Neuron (in vitro differentiated cells): ENCODE measurements at regions not wholly inside any gene's neighbourhood (a gene's known extent, or its start where the extent isn't known, plus 50 kb on each side); places are given as distances from the start of the nearest gene placed in this dataset.
"Not testable (repeated sequence)": the region's sequence is repeated elsewhere in the genome, so short reads cannot be mapped to it uniquely, and the experiment has no call there.

Experiments used
- H2AFZ ChIP-seq: one replicate; pipeline ENCODE4 v1.6.1; 2013; ENCODE audit warnings: low read depth, mild to moderate bottlenecking, inconsistent platforms, low read length, moderate library complexity
- H3K27me3 ChIP-seq: one replicate; pipeline ENCODE4 v1.6.1; 2013; ENCODE audit warnings: low read length; ENCODE audit not compliant: insufficient read depth
- H3K36me3 ChIP-seq: one replicate; pipeline ENCODE4 v1.6.1; 2013; ENCODE audit warnings: low read length; ENCODE audit not compliant: insufficient read depth
- H3K4me1 ChIP-seq: one replicate; pipeline ENCODE4 v1.6.1; 2013; ENCODE audit warnings: low read length; ENCODE audit not compliant: insufficient read depth
- H3K4me3 ChIP-seq: 2 replicates; pipeline ENCODE4 v1.5.1; 2013; ENCODE audit warnings: mild to moderate bottlenecking, low read length, moderate library complexity
- H3K9me3 ChIP-seq: one replicate; pipeline ENCODE4 v1.6.1; 2013; ENCODE audit warnings: low read length

DNA sequence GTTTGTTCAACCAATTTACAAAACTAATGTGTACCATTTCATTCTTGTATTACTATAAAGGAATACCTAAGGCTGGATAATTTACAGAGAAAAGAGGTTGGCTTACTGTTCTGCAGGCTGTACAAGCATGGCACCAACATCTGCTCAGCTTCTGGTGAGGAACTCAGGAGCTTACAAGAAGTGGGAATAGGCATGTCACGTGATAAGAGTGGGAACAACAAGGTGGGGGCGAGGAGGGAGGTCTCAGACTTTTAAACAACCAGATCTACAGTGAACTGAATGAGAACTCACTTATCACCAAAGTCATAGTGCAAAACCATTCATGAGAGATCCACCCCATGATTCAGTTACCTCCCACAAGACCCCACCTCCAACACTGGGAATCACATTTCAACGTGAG lies 1178.0 kb downstream of the REEP3 start:
- Histone ChIP-seq H3K4me1 (no peaks in the 10 kb centered on the region), H2AFZ (no peak overlapping the region), H3K36me3 (no peaks in the 10 kb centered on the region), H3K9me3 (no peaks in the 10 kb centered on the region), H3K4me3 (no peak overlapping the region), H3K27me3 (no peaks in the 10 kb centered on the region)

DNA sequence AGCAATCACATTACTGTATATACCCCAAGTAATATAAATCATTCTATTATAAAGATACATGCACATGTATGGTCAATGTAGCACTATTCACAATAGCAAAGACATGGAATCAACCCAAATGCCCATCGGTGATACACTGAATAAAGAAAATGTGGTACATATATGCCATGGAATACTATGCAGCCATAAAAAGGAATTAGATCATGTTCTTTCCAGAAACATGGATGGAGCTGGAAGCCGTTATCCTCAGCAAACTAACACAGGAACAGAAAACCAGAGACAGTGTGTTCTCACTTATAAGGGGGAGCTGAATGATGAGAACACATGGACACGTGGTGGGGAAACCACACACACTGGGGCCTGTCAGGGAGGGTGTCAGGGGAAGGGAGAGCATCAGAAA lies 1180.9 kb downstream of the REEP3 start:
- H2AFZ ChIP-seq, H3K4me3 ChIP-seq, H3K9me3 ChIP-seq, H3K36me3 ChIP-seq, H3K27me3 ChIP-seq, H3K4me1 ChIP-seq: not testable (repeated sequence)

DNA sequence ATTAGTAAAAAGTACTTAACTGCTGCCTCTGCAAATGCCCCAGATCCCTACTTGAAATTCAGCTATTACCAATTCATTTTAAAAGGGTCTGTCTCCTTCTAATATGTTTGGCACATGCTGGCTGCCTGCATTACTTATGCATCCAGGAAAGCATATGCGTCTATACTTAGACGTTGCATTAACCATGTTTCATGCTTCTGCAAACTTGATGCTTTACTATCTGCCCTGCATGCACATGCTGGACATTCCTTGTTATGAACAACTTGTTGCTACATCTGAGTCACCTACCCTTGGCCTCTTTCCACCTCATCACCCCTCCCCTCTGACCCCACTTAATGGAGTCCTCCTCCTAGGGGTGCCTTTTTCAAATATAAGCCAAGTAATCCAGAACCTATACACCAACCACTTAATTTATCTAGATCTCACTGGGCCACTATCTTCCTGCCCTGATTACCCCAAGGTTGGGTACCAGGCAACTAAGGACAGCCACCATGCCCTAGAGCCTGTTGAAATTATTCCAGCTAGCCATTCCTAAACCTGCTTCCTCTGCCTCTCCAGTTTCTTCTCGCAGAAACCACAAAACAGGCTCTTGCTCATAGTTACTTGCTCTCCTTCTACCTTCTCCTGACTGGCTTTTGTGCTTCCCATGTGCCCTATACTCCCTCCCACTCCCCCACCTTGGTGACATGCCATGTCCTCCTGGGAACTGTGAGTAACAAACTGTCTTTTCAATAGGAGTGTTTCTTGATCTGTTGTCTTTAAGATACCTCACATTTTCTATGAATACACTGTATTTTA lies 1187.9 kb downstream of the REEP3 start:
- no peaks in the 10 kb centered on the region for H3K4me1 ChIP-seq
- H3K36me3 ChIP-seq: no peaks in the 10 kb centered on the region
- no peaks in the 10 kb centered on the region for H3K27me3 ChIP-seq
- no peak overlapping the region for H2AFZ ChIP-seq
- no peak overlapping the region for H3K4me3 ChIP-seq
- H3K9me3 ChIP-seq: no peaks in the 10 kb centered on the region

DNA sequence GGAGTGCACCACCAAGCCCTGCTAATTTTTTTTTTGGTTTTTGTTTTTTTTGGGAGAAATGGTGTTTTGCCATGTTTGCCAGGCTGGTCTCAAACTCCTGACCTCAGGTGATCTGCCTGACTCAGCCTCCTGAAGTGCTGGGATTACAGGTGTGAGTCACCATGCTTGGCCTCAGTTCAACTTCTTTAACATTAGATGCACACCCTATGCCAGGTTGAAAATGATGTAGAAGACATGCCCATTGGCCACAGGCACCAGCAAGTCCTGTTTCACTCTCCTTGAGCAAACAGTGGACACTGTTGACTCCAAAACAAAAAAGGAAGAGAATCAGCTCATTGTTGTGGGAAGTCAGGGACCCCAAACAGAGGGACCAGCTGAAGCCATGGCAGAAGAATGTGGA lies 1205.3 kb downstream of the REEP3 start:
- no peaks in the 10 kb centered on the region for H3K9me3 ChIP-seq
- H3K4me1 ChIP-seq: no peaks in the 10 kb centered on the region

DNA sequence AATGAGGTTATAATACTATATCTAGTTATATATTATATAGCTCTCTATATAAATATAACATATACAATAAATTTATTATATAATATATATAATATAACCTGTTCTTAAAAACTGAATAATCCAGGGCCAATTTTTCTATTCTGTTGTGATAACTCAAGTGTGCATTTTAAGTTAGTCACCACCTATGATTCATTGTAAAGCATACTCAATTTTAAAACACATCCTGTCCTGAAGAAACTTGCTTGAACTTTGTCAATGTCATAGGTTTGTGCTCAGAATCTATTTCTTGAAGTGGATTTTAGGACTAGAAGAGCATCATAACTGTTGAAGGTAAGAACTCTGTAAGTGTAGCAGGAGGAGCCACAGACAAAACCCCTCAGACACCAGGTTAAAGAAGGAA lies 1209.8 kb downstream of the REEP3 start:
- no peaks in the 10 kb centered on the region for H3K27me3 ChIP-seq
- no peaks in the 10 kb centered on the region for H3K36me3 ChIP-seq
- no peak overlapping the region for H3K4me3 ChIP-seq
- no peaks in the 10 kb centered on the region for H3K9me3 ChIP-seq
- no peak overlapping the region for H2AFZ ChIP-seq
- H3K4me1 ChIP-seq: no peaks in the 10 kb centered on the region

More for the DNA sequence above, 1205.3 kb downstream of the REEP3 start:
- no peak overlapping the region for H3K4me3 ChIP-seq
- H3K36me3 ChIP-seq: no peaks in the 10 kb centered on the region
- no peaks in the 10 kb centered on the region for H3K27me3 ChIP-seq
- no peak overlapping the region for H2AFZ ChIP-seq

DNA sequence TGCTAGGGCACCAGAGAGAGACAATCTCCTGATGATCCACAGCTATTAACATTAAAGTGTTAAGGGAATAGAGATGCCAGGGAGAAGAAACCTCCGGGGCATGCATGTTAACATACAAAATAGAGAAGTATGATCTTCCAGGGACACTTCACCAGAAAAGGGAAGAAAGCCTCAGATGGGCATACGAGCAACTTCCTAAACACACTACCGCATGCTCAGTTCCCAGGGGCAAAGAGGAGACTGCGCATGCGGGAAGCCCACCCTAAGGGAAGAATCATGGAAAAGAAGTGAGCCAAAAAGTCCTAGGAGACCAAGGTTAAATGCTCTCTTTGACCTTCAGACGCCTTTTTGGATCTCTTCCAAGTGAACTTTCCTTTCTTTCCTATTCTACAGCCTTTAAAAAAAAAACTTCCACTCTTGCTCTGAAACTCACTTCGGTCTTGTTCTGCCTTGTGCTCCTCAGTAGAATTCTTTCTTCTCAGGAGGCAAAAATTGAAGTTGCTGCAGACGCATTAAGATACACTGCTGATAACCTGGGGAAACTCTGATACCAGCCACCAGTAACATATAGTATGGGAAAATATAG lies 1211.3 kb downstream of the REEP3 start:
- H3K4me3 ChIP-seq: no peak overlapping the region

DNA sequence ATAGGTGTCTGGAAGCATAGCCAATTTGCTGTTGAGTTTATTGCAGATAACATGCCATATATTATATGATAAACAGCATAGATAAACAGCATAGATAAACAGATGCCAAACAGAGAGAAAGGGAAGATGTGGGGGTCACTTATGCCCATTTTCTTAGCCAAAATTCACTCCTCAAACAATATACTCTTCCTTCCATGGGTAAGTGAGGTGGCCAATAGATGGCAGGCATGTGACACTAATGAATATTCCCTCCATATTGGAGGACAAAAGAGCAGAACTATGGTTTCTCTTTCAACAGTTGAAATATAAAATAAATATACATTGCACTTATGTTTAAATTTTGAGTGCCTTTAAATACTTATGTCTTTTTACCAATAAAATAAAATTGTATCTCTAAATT lies 1212.8 kb downstream of the REEP3 start:
- H3K4me3 ChIP-seq: no peak overlapping the region
- peak overlapping the region; percentile 54 for H2AFZ ChIP-seq
- no peaks in the 10 kb centered on the region for H3K36me3 ChIP-seq
- H3K27me3 ChIP-seq: no peaks in the 10 kb centered on the region
- H3K4me1 ChIP-seq: no peaks in the 10 kb centered on the region
- H3K9me3 ChIP-seq: no peaks in the 10 kb centered on the region

More for the DNA sequence above, 1211.3 kb downstream of the REEP3 start:
- Histone ChIP-seq H3K4me1 (no peaks in the 10 kb centered on the region), H3K36me3 (no peaks in the 10 kb centered on the region), H3K9me3 (no peaks in the 10 kb centered on the region), H3K27me3 (no peaks in the 10 kb centered on the region), H2AFZ (no peak overlapping the region)

DNA sequence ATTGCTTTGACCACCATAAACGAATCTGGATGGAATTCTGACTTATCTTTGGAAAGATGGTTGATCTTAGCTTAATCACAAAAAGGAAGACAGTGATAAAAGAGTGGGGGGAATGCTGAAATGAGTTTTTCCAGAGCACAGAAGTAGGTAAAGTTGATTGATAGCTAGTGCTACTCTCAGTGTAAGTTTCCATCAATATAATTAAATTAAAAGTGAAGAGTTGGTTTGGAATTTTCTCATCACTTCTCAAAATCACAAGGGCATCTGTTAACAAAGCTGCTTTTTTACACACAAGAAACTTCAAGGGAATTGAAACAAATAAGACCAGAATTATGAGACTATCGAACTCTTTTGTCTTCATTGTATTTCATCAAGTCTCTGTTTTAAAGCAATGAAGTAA lies 1217.3 kb downstream of the REEP3 start:
- Histone ChIP-seq H3K36me3 (no peaks in the 10 kb centered on the region), H2AFZ (no peak overlapping the region)

DNA sequence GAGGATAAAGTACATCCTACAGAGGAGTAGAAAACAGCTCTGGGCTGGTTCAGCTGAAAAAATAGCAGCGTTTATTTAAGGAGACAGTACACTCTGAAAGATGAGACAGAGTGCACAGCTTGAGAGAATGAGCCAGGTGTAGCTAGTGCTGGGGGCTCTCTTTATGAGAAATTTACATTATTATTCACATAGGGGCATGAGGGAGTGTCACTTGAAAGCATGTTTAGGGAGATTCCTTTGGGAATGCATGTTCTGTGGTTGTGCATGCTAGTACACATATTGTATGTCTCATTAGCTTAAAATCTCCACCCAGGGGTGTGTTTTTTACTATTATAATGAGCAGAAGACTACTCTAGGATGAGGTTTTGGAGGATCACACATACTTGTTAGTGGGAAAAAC lies 1224.4 kb downstream of the REEP3 start:
- no peaks in the 10 kb centered on the region for H3K27me3 ChIP-seq
- H3K36me3 ChIP-seq: no peaks in the 10 kb centered on the region
- no peak overlapping the region for H3K4me3 ChIP-seq
- H3K4me1 ChIP-seq: peaks cover under 1% of the 10 kb centered on the region
- no peaks in the 10 kb centered on the region for H3K9me3 ChIP-seq
- no peak overlapping the region for H2AFZ ChIP-seq

More for the DNA sequence above, 1217.3 kb downstream of the REEP3 start:
- H3K4me3 ChIP-seq: no peak overlapping the region
- no peaks in the 10 kb centered on the region for H3K27me3 ChIP-seq
- H3K4me1 ChIP-seq: no peaks in the 10 kb centered on the region
- no peaks in the 10 kb centered on the region for H3K9me3 ChIP-seq

DNA sequence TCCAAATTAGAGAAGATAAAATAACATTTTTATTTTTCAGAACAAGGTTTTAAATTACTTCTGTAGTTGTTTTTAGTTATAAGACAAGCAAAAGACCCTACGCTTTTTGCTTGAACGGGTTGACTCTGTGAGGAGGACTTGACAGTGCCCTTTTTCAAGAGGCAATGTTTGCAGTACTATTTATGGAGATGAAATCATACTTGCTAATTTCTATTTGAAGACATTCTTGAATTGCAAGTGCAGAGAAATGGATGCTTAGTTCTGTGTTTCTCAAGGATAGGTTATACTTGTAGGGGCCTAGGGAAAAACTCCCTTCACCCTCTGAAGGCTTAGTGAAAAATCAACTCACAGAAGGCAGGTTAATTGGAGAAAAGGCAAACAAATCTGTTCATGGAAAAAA lies 1229.5 kb downstream of the REEP3 start:
- Histone ChIP-seq H3K36me3 (no peaks in the 10 kb centered on the region), H3K4me3 (no peak overlapping the region), H2AFZ (no peak overlapping the region), H3K27me3 (no peaks in the 10 kb centered on the region), H3K4me1 (peaks cover 1% of the 10 kb centered on the region), H3K9me3 (no peaks in the 10 kb centered on the region)

DNA sequence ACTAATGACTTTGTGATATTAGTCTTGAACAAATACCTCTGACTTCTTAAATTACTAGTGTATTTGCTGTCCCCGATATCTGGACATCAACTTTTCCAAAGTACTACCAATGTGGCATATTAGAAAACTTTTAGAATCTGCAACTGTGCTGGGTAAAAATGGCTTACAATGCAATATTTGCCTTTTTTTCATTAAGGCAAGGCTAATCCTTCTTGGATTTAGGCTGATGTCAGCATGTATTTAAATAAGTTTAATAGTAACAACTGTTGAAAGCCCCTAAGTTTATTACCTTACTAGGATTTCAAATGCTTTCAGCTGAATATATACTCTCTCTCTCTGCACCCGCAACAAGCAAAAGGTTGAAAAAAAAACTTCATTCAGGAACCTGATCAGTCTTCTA lies 1232.3 kb downstream of the REEP3 start:
- H3K36me3 ChIP-seq: no peaks in the 10 kb centered on the region
- H3K4me1 ChIP-seq: peaks cover 1% of the 10 kb centered on the region
- no peaks in the 10 kb centered on the region for H3K27me3 ChIP-seq
- no peaks in the 10 kb centered on the region for H3K9me3 ChIP-seq
- no peak overlapping the region for H3K4me3 ChIP-seq
- H2AFZ ChIP-seq: no peak overlapping the region

DNA sequence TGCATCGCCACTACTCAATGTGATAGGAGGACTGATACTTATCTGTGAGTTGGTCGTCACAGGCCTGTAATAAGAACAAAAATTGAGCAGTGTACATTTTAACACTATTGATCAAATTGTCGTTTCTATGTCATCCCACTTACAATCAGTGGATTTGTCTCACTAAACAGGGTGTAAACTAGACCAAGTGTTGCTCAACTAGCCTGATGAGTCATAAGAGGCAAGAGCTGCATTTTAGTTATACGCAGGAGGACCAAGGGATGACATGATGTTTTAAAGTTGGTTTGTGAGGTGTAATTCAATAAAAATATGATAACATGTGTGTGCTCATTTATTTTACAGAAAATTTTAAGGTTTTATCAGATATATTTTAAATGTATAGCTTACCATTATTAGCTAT lies 1239.2 kb downstream of the REEP3 start:
- no peaks in the 10 kb centered on the region for H3K36me3 ChIP-seq
- no peak overlapping the region for H2AFZ ChIP-seq
- H3K4me3 ChIP-seq: no peak overlapping the region
- no peaks in the 10 kb centered on the region for H3K9me3 ChIP-seq
- no peaks in the 10 kb centered on the region for H3K4me1 ChIP-seq
- H3K27me3 ChIP-seq: no peaks in the 10 kb centered on the region

DNA sequence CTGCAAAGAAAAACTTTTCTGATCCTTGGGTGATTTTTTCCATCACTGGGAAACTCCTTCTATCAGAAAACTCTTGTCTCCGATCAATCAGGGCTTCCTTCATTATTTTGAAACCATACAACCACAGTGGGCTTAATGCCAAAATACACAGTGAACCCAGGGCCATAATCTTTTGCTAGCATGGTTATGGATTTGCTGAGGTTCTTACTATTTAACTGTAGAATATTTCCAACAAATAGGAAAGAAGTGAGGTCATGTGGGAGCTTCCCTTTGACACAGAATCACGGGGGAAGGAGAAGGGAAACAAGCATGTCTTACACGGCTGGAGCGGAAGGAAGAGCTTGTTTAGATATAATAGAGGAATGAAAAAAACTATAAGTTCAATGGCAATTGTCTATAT lies 1241.7 kb downstream of the REEP3 start:
- no peak overlapping the region for H2AFZ ChIP-seq
- H3K27me3 ChIP-seq: no peaks in the 10 kb centered on the region
- H3K4me3 ChIP-seq: no peak overlapping the region
- no peaks in the 10 kb centered on the region for H3K4me1 ChIP-seq
- H3K36me3 ChIP-seq: no peaks in the 10 kb centered on the region
- no peaks in the 10 kb centered on the region for H3K9me3 ChIP-seq

DNA sequence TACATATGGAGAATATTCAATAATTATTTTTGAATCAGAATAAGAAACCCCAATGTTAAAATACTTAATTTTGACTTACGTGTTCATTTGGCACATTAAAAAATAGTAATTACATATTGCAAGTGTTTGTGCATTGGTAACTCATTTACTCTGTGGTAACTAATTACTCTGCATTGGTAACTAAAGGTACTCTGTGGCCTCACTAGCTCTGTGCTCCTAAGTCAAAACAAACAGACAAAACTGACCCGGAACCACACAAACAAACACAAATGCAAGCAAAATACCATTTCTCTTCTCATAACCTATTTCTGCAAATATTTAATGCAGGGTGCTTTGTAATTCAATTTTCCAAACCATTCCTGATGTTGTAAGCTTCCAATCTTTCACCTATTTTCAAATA lies 1244.3 kb downstream of the REEP3 start:
- H3K4me1 ChIP-seq: no peaks in the 10 kb centered on the region
- H3K27me3 ChIP-seq: no peaks in the 10 kb centered on the region
- H3K36me3 ChIP-seq: no peaks in the 10 kb centered on the region
- H3K4me3 ChIP-seq: no peak overlapping the region
- no peak overlapping the region for H2AFZ ChIP-seq
- no peaks in the 10 kb centered on the region for H3K9me3 ChIP-seq
